GM12878 (cell line): ENCODE measurements at regions not wholly inside any gene's neighbourhood (a gene's known extent, or its start where the extent isn't known, plus 50 kb on each side); places are given as distances from the start of the nearest gene placed in this dataset.

ENCODE experiments used
- ATAC-seq: fragments of 200-7000 bp; cut with Tn5 transposase; 3 replicates; pipeline ENCODE4 v1.9.1; 2020; ENCODE audit warnings: mild to moderate bottlenecking, moderate library complexity
- BruUV-seq: library from RNA; stranded (reverse); fragments of 400-500 nt; replicated peaks from 2 replicates; lab custom pipeline; 2021; lab: Mats Ljungman, UMichigan
- CTCF ChIA-PET: fragments of 300-600 bp; sonication (Branson Sonifier 250); formaldehyde crosslinking; extraction: SDS; loops from one replicate; lab custom pipeline; 2021; ENCODE audit warnings: inconsistent platforms; lab: Yijun Ruan, JAX
- POLR2A ChIA-PET: fragments of 350-600 bp; formaldehyde crosslinking; extraction: SDS; loops from one replicate; lab custom pipeline; 2021; ENCODE audit warnings: inconsistent platforms; lab: Charles Lee
- RAD21 ChIA-PET: fragments of 300-600 bp; sonication (Branson Sonifier 250); formaldehyde crosslinking; loops from one replicate; lab custom pipeline; 2023; ENCODE audit warnings: antibody characterized with exemption; ENCODE audit not compliant: unreplicated experiment; lab: Charles Lee
- SMC1A ChIA-PET: fragments of 300-600 bp; sonication (Branson Sonifier 250); formaldehyde crosslinking; loops from one replicate; lab custom pipeline; 2023; ENCODE audit not compliant: unreplicated experiment, uncharacterized antibody; lab: Charles Lee
- DNase-seq: peaks from one replicate; pipeline ENCODE4 v3.0.0-alpha.2; 2011; ENCODE audit warnings: low read depth, low spot score
- FAIRE-seq: peaks from 3 replicates; lab custom pipeline; 2011; peaks lifted over from hg19 to GRCh38; lab: Jason Lieb, UNC
- H2AFZ ChIP-seq: 2 replicates; pipeline ENCODE4 v1.6.0; 2011; ENCODE audit warnings: low read depth, low read length, control low read depth; ENCODE audit not compliant: control insufficient read depth
- H3K27ac ChIP-seq: 2 replicates; pipeline ENCODE4 v1.5.1; 2011; ENCODE audit warnings: control low read depth; ENCODE audit not compliant: control insufficient read depth, insufficient read depth
- H3K27me3 ChIP-seq, 2 experiments: replicated peaks in 1 of 2; 2 replicates each; pipeline versions ENCODE4 v1.6.0 to v1.6.1; 2011; ENCODE audit warnings: low read length in 1 of 2; ENCODE audit not compliant: control insufficient read depth in 2 of 2, insufficient read depth in 2 of 2
- H3K36me3 ChIP-seq, 2 experiments: 2 replicates each; pipeline ENCODE4 v1.5.1; 2011; ENCODE audit warnings: low read length in 1 of 2; ENCODE audit not compliant: control insufficient read depth in 2 of 2, insufficient read depth in 2 of 2
- H3K4me1 ChIP-seq: 2 replicates; pipeline ENCODE4 v1.6.1; 2011; ENCODE audit warnings: mild to moderate bottlenecking, low read length, moderate library complexity, mixed read lengths; ENCODE audit not compliant: control insufficient read depth, insufficient read depth
- H3K4me2 ChIP-seq: 2 replicates; pipeline ENCODE4 v1.6.0; 2011; ENCODE audit warnings: control low read depth; ENCODE audit not compliant: control insufficient read depth, insufficient read depth
- H3K4me3 ChIP-seq: fragments of 200-600 bp; sonication (generic); 2 replicates; pipeline ENCODE4 v1.5.1; 2016
- H3K79me2 ChIP-seq: 2 replicates; pipeline ENCODE4 v1.6.0; 2011; ENCODE audit warnings: low read length; ENCODE audit not compliant: control insufficient read depth, insufficient read depth
- H3K9ac ChIP-seq: 2 replicates; pipeline ENCODE4 v1.8.0; 2011; ENCODE audit warnings: low read length, control low read depth, mixed read lengths; ENCODE audit not compliant: control insufficient read depth, insufficient read depth
- H3K9me3 ChIP-seq: replicated peaks from 3 replicates; pipeline ENCODE4 v1.5.1; 2011; ENCODE audit warnings: mild to moderate bottlenecking, low read length; ENCODE audit not compliant: control insufficient read depth, insufficient read depth
- H4K20me1 ChIP-seq: 2 replicates; pipeline ENCODE4 v1.6.0; 2011; ENCODE audit not compliant: control insufficient read depth, insufficient read depth
- ATF7 ChIP-seq: fragments of 450-650 bp; IDR thresholded peaks from 2 replicates; pipeline ENCODE4 v1.6.1; 2016; ENCODE audit warnings: low read depth, mild to moderate bottlenecking
- HCFC1 ChIP-seq: fragments of 150-350 bp; IDR thresholded peaks from 2 replicates; pipeline ENCODE4 v1.6.1; 2014; ENCODE audit warnings: low read length
- MTA3 ChIP-seq: IDR thresholded peaks from 2 replicates; pipeline ENCODE4 v1.6.1; 2012; ENCODE audit warnings: low read length, inconsistent platforms, borderline replicate concordance
- NBN ChIP-seq: fragments of 450-650 bp; IDR thresholded peaks from 2 replicates; pipeline ENCODE4 v1.6.1; 2016
- NFIC ChIP-seq: IDR thresholded peaks from 2 replicates; pipeline ENCODE4 v1.6.1; 2012; ENCODE audit warnings: low read depth, mild to moderate bottlenecking, inconsistent platforms, low read length, moderate library complexity
- PML ChIP-seq: IDR thresholded peaks from 2 replicates; pipeline ENCODE4 v1.6.1; 2012; ENCODE audit warnings: low read length, inconsistent platforms
- POLR2AphosphoS2 ChIP-seq: IDR thresholded peaks from 2 replicates; pipeline ENCODE4 v1.6.1; 2011; ENCODE audit warnings: low read depth, mild to moderate bottlenecking, low read length, improper control_type of control experiment, moderate library complexity
- RAD21 ChIP-seq: IDR thresholded peaks from 2 replicates; pipeline ENCODE4 v1.6.1; 2011; ENCODE audit warnings: mild to moderate bottlenecking, low read depth, low read length, moderate library complexity; ENCODE audit not compliant: insufficient read depth
- RCOR1 ChIP-seq: conservative IDR thresholded peaks from 2 replicates; pipeline ENCODE4 v1.6.1; 2012; ENCODE audit warnings: low read depth, low read length, improper control_type of control experiment
- SP1 ChIP-seq: IDR thresholded peaks from one replicate; pipeline ENCODE4 v1.6.1; 2011; ENCODE audit warnings: low read depth, low read length
- SREBF2 ChIP-seq: IDR thresholded peaks from 2 replicates; pipeline ENCODE4 v1.6.1; 2012; ENCODE audit warnings: mild to moderate bottlenecking, low read length
- SUZ12 ChIP-seq: fragments of 200-600 bp; sonication (generic); IDR thresholded peaks from one replicate; pipeline ENCODE4 v1.6.1; 2018; ENCODE audit warnings: antibody characterized with exemption, mild to moderate bottlenecking; ENCODE audit not compliant: unreplicated experiment
- WGBS: methylation state at CpG from one replicate; pipeline ENCODE4 v1.1.6; 2016; ENCODE audit warnings: low lambda C conversion rate; ENCODE audit not compliant: insufficient replicate concordance, insufficient coverage; ENCODE audit errors: missing lambda C conversion rate; 5-methylcytosine and 5-hydroxymethylcytosine counted together
- in situ Hi-C: fragments of 300-500 bp; cut with MboI; formaldehyde crosslinking; loops from 9 replicates; pipeline ENCODE4 v1.14.3; 2018; ENCODE audit warnings: mixed read lengths
- intact Hi-C: fragments of 100-400 bp; cut with micrococcal nuclease; formaldehyde crosslinking; loops from one replicate; pipeline ENCODE4 v1.14.2; 2022; ENCODE audit not compliant: unreplicated experiment
- TF ChIP-seq, protein P1 (sequence below): fragments of 450-650 bp; IDR thresholded peaks from 2 replicates; pipeline ENCODE4 v1.6.1; 2016; ENCODE audit warnings: mild to moderate bottlenecking, moderate library complexity, borderline replicate concordance

DNA sequence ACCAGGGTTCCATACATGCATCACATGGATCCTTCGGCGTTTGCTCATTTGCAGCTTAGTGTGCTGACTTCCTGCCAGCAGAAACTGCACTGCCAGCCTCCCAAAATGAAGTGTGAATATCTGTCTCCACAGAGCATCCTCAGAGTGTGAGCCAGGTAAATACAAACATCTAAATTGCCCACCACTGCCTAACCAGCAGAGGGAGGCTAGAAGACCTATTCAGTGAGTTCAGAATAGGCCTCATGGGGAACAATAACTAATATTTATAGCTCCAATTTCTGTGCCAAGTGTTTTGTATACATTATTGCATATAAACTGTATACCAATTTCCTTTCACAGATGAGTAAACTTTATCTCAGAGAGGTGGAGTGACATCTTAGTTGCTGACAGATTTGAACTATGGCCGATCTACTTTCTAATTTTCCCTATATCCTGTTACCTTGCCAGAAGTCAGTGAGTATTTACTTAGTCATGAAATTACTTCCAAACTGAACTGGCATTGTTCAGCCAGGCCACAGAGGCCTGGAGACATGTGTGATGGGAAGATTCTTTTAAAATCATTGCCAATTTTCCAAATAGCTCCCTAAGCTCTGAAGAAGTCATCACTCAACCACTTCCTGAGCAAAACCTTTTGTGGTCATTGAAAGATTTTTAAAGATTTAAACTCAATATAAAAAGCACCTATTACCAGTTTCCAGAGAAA, 926.5 kb upstream of the GHITM start:
- ChIA-PET CTCF (no interaction called here), POLR2A (no interaction called here), RAD21 (no interaction called here), SMC1A (no interaction called here)
- BruUV-seq = no TSS peak
- Histone ChIP-seq H2AFZ (no peak overlapping the region), H3K9me3 (no peaks in the 10 kb centered on the region), H3K36me3 (no peaks in the 10 kb centered on the region), H3K4me1 (no peaks in the 10 kb centered on the region), H4K20me1 (no peaks in the 10 kb centered on the region), H3K79me2 (no peaks in the 10 kb centered on the region), H3K27me3 (no peaks in the 10 kb centered on the region), H3K27ac (no peak overlapping the region), H3K9ac (no peak overlapping the region), H3K4me2 (no peak overlapping the region), H3K4me3 (no peak overlapping the region)
- DNase-seq (no peak), ATAC-seq (no peak), FAIRE-seq (no peak)
- intact Hi-C loops (no loop called here), in situ Hi-C loops (no loop called here)
- no peak for TF ChIP-seq PML
- no peak for TF ChIP-seq SUZ12
- no peak for TF ChIP-seq SP1
- no peak for TF ChIP-seq RAD21
- no peak for TF ChIP-seq NBN
- 43% methylated on average over 3 of the region's 3 CpGs for WGBS

DNA sequence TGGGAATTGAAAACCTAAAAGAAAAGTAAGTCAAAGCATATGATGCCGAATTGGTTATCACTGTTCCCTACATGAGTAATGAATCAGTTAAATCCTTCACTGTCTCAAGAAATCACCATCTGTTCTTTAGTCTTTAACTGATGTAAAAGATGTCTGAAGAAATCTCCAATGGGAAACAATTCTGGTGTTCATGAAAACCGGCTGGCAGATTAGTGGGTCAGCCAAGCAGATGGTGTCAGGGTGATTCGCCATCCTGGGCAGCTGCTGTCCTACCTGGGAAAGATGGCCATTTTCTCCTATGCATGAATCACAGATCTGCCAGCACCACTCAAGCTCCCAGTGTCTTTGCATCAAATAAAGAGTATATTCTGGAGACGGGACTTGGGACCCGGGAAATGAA, 925.2 kb upstream of the GHITM start:
- WGBS = 5% methylated on average over 5 of the region's 5 CpGs
- H3K4me1 ChIP-seq = no peaks in the 10 kb centered on the region
- no peak for ATAC-seq
- H3K27me3 ChIP-seq = no peaks in the 10 kb centered on the region
- H3K4me3 ChIP-seq = no peak overlapping the region
- ChIA-PET POLR2A (no interaction called here), CTCF (no interaction called here), RAD21 (no interaction called here), SMC1A (no interaction called here)
- no peak for DNase-seq
- no TSS peak for BruUV-seq
- H3K4me2 ChIP-seq = no peak overlapping the region
- no peaks in the 10 kb centered on the region for H3K79me2 ChIP-seq
- no peak overlapping the region for H3K9ac ChIP-seq
- intact Hi-C loops (no loop called here), in situ Hi-C loops (no loop called here)
- no peak overlapping the region for H2AFZ ChIP-seq
- no peak for FAIRE-seq
- no peak overlapping the region for H3K27ac ChIP-seq
- no peaks in the 10 kb centered on the region for H3K9me3 ChIP-seq
- no peaks in the 10 kb centered on the region for H3K36me3 ChIP-seq
- H4K20me1 ChIP-seq = no peaks in the 10 kb centered on the region
- TF ChIP-seq RCOR1 (no peak), POLR2AphosphoS2 (no peak), ATF7 (no peak), NFIC (no peak), HCFC1 (no peak), SREBF2 (no peak), MTA3 (no peak)
- TF ChIP-seq, protein P1, sequence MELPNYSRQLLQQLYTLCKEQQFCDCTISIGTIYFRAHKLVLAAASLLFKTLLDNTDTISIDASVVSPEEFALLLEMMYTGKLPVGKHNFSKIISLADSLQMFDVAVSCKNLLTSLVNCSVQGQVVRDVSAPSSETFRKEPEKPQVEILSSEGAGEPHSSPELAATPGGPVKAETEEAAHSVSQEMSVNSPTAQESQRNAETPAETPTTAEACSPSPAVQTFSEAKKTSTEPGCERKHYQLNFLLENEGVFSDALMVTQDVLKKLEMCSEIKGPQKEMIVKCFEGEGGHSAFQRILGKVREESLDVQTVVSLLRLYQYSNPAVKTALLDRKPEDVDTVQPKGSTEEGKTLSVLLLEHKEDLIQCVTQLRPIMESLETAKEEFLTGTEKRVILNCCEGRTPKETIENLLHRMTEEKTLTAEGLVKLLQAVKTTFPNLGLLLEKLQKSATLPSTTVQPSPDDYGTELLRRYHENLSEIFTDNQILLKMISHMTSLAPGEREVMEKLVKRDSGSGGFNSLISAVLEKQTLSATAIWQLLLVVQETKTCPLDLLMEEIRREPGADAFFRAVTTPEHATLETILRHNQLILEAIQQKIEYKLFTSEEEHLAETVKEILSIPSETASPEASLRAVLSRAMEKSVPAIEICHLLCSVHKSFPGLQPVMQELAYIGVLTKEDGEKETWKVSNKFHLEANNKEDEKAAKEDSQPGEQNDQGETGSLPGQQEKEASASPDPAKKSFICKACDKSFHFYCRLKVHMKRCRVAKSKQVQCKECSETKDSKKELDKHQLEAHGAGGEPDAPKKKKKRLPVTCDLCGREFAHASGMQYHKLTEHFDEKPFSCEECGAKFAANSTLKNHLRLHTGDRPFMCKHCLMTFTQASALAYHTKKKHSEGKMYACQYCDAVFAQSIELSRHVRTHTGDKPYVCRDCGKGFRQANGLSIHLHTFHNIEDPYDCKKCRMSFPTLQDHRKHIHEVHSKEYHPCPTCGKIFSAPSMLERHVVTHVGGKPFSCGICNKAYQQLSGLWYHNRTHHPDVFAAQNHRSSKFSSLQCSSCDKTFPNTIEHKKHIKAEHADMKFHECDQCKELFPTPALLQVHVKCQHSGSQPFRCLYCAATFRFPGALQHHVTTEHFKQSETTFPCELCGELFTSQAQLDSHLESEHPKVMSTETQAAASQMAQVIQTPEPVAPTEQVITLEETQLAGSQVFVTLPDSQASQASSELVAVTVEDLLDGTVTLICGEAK = no peak
